ENCODE measurements at regions not wholly inside any gene's neighbourhood (a gene's known extent, or its start where the extent isn't known, plus 50 kb on each side); places are given as distances from the start of the nearest gene placed in this dataset.

DNA sequence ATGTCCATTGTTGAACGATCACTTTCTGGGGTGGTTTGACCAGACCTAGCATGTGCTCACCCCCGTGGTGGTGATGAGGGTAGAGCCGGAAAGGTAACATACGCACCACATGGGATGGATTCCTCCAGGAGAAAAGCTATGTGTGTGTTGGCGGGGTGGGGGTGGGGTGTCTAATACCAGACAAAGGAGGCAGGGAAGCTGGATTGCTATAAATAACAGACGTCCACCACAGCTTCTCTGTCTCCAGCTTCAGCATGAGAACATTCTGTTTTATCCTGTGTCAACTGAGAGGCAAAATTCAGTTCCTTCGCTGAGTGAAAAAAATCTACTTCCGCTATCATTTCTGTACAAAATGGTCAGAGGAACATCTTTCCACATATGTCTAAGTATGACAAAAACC, 151.0 kb downstream of the PCSK1 start:
- no peak for DNase-seq

DNA sequence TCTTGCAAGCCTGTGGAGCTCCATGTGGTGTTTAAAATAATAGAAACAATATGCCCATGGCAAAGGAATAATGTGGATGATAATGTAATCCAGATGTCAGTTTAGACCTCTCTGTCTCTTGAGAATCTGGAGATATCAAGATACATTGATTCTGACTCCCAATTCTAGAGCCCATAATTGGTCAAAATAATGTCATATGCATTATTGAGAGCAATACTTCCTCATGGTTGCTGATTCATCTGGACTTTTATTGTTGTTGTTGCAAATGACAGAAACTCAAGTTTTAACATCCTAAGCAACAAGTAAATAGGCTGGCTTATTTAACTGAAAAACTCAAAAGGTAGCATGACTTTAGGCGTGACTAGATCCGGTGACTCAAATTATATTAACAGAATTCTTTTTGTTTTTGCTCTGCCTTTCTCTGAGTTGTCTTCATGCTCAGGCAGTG, 152.1 kb downstream of the PCSK1 start:
- DNase-seq = no peak

DNA sequence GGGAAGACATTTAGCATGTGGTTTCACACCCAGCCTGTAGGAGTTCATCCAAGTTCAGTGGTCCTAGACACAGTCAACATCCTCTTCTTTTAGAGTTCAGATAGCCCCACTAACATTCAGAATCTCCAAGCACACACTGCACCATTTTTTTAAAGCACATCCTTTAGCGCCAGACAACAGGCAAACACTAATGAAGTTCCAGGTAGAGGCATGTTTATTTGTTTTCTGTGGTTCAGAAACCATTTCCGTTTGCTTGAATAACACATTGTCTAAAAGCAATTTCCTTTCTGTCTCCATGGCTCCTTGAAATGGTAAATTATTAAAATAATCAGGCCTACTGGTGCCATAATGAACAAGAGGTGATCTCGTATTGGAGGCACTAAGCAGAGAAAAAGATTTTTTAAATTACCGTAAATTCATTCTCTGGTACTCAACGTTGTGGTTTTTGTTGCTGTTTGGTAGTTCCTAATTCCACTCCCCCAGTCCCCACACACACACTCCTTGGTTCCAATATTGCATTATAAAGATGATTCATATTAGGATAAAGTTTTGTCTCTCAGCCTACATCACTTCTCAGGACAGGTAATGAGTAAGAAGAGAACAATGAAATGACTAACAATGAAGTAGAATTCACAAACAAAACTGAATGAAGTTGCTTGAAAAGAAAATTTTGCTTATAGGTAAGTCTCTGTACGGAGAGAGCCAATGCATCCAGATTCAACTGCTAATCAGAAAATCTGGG, 153.1 kb downstream of the PCSK1 start:
- no peak for DNase-seq

DNA sequence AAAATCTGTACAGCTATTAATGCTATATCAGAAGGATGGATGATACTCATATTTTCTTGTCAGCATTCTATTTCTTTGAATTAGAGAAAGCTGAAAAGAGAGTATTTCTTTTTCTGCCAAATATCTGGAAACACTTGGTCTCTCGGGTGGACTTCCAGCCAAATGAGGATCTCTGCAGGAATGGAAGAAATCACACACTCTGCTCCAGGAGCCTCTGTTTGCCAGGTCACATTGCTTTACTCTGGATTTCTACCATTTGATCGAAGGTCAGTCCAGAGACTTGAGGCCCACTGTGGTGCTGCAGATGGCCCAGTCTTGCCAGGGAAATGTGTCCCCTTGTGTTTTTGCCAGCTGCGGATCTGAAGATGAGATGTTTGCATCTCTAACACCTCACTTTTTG, 154.1 kb downstream of the PCSK1 start:
- DNase-seq = no peak

DNA sequence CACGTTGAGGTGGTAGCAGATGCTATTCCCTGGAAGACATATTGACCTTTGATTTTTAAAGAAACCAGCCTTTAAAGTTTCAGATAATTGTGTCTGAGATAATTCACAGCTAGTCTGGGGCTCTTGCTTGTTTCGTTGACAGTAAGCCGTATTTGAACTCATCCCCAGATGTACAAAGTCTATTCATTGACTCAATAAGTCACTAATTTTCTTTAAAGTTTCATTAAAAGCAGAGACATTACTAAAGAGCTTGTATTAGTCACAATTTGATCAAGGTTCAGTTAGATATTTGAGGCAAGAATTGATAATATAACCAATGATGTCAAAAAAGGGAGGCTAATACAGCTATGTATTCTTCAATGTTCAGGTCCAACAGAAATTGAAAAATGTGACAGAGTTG, 158.0 kb downstream of the PCSK1 start:
- DNase-seq = no peak

DNA sequence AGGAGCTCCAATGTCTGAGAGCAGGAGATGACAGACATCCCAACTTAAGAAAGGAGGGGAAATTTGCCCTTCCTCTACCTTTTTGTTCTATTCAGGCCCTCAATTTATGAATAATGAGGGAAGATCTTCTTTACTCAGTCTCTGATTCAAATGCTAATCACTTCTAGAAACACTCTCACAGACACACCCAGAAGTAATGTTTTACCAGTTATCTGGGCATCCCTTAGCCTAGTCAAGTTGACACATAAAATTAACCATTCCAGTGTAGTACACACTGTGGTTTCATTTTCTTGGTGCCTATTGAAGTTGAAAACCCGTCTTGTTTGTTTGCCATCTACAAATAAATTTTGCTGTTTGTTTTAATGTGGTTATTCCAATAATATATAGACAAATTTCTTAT, 167.6 kb downstream of the PCSK1 start:
- DNase-seq = no peak

DNA sequence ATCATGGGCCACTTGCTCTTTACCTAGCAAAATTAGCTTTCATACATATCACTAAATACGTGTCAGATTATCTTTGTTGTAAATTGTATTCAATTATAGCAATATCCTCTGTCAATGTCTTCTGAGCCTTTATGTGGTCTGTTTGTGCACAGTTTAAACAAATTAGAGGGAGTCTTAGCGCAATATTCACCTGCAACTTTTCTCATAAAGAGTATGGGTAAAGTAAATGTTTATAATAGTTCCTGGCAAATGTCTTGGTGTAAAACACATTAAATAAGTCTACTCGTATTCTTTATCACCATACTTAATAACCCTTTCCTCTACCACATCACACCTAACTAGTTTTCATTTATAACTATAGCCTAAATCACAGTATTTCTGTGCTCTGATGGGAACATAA, 169.0 kb downstream of the PCSK1 start:
- no peak for DNase-seq

DNA sequence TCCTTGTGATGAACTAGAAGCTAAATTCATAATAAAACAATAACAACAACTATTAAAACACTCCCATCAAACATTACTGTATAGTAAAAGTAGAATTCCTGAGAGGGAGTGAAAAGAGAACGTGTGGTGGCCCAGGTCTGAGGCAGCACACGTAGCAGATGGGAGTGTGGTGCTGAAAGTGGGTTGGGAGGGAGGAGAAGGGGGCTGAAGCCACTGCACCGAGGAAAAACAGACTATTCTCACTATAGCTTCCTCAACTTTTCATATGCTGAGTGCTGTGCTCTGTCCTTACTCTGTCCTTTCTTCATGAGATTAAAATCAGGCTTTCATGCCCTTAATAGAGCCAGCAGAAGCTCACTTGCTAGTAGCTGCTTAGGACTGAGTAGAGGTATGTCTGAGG, 170.9 kb downstream of the PCSK1 start:
- DNase-seq = no peak

DNA sequence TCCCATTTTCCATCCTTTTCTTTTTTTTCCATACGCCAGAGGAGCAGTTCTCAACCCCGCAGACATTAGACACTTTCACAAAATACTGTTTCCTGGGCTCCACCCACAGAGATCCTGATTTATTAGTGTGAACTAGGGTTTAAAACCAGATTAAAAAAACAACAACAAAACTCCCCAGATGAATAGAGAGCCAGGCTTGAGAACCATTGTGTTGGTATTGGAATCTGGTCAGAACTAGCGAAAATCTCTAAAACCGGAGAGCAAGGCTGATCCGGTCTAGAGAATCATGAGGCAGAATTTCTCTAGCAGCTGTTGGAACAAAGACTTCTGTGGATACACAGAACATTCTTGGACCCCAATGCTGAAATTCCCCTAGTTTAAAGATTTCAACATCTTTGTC, 173.0 kb downstream of the PCSK1 start:
- DNase-seq = no peak

DNA sequence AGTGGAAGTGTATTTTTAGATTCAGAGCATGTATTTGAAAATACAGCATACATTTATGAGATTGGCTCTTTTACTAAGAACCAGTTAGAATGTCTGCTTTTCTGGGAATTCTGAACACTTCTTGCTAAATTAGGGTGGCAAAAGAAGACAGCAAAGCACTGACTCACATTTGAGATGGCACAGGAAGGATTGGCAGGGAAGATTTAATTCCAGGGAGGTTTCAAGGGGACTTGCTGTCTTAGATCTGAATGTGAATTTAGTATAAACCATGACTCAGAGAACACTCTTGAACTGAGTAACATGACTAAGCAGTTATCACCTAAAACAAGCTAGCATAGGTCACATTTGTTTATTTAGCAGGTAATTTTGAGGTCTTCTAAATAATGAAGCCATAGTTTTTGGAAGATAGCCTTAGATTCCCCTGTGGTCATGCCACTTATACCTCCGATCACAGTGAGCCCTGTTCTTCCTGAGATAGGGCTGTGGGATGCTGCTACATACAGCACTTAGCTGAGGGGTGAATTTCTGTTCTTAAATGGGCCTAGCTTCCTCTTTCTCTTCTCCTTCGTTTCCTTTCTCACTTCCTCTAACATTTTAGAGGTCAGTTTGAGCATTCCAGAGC, 173.8 kb downstream of the PCSK1 start:
- no peak for DNase-seq

DNA sequence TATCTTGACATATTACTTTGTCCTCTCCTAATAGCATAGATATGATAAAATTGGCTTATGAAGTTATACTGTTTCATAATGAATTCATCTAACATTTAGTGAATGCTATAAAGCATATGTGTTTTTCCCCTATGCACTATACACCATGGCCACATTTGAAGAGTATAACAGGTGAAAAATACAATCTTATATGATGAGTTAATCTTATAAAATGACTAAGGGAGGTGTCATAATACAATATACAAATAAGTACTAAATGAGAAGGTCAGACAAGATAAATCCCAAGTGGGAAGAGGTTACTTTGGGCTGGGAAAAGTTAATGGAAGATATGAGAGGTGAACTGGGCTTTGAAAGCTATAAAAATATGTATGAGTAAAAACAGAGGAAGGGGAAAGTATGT, 174.4 kb downstream of the PCSK1 start:
- no peak for DNase-seq

DNA sequence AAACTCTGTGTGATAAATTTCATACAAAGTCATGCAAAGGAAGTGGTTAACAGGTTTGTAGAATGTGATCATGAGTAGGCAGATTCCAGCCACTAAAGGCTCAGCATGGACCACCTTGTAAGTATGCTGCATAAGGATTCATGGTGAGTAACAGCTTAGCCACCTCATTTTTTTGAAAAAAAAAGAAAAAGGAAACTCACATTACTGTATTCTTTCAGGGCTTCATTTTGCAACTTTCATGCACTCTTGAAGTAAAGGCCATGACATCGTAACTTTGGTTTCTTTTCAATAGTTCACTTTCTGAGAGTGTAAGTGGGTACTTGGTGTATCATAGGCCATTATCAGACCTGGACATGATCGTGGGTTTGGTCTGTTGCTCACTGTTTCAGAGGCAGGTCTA, 175.1 kb downstream of the PCSK1 start:
- DNase-seq = no peak

DNA sequence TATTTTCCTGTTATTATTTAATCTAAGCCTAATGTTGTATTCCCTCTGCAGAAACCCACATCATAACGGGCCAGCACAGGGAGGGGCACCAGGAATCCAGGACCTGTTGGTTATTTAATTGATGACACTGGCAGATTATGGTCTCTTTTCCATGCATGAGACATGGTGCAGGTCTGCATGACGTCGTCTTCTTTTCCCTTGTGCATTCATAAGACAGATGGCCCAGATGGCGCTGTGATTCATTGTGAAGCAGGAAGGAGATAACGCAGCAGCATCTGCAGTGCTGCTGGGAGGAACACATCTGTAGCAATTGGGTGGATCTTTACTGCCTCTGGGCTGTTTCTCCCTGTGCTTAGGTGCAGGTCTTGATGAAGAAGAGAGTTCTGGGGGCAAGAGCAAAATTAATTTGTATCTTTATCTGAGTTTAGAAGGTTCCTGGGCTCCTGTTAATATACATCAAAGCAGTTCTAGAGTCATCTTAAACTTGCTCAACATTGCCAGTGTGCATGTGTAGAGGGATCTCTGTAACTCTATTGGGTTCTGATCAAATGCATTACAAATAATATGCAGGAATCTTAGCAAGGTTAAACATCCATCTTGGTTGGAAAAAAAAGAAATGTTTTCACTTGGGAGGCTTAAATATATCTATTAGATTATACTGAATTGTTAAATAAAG, 176.1 kb downstream of the PCSK1 start:
- DNase-seq = no peak

DNA sequence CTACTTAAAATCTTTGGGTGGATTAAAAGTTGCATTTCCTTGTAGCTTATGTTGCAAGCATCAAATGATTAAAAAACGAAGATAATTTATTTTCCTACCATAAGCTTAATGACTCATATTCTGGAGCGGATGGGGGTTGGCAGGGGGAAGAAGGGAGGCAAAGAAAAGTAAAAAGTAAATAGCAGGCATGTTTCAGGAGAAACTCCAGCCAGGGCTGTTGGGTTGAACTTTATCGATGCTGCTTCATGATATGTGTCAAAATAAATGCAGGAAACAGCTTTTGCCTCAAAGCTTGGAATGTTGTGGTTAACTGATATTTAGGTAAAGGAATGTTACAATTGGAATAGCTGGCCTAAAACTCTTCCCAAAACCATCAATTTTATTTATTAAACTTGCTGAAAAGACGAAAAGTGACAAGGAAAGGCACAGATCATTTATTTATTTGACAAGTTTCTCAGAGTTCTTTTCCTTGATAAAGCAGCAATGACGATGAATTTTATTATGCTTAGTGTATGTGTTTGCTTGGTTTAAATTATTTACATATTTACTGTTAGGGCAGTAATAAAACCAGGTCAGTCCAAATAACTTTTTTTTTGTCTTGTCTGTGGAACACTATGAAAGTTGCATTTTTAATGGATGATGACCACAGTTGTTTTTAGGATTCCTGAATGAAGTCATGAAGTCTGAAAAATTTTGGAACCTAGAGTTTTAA, 177.9 kb downstream of the PCSK1 start:
- DNase-seq = no peak

DNA sequence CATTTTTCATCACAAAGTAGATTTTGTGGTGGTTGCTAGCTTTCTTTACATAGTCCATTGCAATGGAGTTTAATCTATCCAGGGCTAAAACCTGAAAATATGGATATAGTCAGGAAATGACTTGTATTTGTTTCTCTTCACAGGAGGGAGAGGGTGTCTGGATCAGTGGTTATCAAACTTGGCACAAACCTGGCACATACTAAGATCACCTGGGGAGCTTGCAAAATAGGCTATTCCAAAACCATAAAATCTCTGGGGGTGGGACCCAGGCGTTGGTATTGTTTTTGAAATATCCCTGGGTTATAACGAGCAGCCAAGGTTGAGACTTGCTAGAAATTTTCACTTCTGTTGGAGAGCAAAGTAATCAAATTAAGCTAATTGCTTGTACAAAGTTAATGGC, 179.9 kb downstream of the PCSK1 start:
- no peak for DNase-seq

DNA sequence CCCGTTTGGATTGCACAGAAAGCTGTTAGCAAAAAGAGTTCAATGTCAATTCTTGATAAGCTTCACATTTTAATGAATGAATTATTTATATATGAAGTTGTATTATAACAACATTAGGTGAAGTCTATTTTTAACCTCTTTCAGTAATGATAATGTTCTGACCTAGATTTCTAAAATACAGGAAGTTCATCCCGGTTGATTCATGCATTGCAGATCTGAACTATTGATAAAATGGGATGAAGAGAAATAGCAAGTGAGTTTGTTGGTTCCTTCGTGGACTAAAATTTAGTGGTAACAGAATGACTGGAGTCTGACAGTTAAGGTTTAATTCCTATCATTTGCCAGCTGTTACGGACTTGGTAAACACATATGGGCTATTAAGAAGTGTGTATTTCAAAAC, 180.5 kb downstream of the PCSK1 start:
- DNase-seq = no peak

DNA sequence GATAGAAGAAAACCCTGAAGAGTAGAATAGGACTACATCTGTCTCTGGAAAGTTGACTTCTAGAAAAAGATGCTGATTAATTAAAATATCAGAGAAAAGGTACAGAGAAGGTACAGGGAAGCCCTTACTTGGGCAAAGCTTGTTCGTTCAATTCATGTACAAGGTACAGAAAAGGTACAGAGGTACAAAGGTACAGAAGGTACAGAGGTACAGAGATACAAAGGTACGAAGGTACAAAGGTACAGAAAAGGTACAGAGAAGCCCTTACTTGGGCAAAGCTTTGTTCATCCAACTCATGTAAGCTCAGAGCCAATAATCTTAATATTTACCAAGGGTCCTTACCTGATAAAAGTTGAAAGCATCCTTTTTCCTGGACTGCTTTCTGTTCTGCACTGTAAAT, 182.3 kb downstream of the PCSK1 start:
- no peak for DNase-seq

DNA sequence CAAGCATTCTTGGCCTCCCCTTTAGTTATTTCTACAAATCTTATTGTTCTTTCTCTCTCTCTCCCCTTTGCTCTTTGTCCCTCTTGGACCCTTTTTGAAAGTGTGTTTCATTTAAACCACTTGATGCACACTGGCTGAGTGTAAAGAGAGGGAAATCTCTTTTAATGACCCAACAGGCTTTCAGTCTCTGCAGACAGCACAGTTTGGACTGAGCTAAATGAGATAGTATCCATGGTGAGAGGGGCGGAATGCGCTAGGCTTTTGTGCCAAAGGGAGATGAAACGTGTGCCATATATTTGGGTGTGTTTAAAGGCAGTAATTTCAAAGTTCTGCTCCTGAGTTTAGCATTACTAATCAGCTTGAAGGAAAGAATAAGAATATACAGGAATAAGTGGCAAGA, 184.9 kb downstream of the PCSK1 start:
- DNase-seq = no peak

DNA sequence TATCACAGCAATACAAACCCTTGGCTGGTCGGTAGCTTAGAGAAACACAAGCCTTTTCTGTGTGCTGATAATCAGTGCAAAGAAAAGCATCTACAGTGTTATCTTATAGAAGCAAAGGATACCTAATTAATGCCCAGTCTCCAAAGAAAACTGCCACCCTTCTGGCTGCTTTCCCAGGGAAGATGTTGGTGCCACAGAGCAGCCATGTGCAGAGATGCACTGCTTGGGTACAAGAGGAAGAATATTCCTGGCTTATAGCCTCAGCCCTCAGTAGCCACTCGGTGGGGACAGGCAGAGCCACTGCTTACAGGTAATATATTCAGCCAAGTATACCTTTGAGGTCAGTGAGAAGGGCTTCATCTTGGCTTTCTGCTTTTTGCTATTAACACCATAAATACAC, 185.3 kb downstream of the PCSK1 start:
- DNase-seq = no peak

DNA sequence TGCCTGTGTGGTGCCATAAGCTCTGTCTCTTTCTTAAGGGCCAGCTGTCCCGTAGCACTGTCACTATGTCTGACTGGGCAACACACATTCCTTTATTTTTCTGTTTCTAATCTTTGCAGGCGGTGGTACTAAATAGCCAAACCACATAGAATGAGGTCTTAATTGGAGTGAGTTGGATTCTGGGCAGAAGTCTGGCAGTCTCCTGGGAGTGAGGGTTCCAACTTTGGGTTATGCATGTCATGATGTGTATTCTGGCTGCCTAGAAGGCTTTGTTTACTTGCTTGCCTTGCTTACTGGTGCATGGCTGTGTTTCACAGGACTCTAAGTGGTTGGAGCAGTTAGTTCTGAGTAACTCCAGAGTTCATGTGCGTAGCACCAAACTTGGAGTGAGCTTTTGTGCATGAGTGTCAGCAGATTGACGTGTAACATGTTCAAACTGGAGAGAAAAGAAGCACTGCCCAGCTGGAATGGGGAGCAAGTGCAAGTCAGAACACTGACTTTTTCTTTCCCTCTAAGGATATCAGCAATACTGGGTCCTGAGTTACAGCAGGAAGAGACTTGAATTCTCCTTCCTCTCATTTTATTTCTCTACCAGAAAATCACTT, 185.8 kb downstream of the PCSK1 start:
- no peak for DNase-seq

DNA sequence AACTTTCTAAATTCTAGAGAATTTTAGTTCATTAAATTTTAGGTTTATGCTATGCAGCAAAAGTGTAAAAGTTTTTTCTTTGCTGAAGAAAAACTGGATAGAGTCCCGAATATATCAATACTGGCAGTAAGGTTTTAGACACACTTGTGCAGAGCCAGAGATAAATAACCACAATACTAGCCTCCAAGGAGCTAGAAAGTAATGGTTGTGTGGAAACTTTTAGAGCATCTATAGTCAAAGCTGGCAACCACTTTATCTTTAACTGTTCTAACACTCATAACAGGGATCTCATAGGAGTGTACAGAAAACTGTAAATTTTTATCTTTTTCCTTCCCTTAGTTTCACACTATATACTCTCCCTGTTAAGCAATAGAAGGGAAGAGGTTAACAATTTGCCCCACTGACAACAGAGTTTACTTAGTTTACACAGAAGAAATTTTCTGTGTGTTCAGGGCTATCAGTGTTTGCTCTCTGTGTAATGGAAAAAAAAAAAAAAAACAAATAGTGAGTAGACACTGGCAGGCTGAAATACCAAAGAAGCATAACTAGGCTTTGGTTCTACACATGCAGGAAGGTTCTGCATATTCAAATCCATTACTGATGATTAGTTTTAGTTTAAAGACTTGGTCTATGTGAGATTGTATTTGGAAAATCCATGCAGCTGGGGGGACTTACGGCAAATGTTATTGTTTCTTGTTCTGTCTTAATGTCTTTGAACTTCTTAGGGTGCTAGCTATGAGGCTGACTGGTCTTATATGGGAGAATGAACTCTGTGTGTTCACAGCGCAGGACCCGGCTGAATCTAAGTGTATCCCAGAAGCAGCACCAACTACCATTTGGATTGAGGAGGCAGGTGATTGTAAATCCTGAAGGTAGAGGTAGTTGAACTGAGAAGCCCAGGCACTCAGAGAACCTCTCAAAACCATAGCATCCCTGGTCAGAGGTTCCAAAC, 187.6 kb downstream of the PCSK1 start:
- no peak for DNase-seq

DNA sequence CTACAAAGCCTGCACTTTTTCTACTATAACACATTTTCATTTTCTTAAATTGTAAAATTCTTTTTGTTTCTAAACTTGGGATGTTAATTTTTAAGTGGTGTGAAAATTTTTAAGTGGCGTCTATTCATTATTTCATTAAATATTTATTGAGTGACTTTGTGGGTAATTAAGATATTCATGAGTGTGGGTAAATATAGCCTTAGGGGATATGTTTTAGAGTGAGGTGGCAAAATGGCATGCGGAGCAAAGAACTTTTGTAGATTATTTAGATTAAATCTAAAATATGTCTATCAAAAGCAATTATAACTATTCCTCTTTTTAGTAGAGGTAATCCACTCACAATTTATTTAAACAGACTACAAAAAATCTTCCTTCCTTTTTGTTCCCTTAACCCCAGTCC, 188.4 kb downstream of the PCSK1 start:
- DNase-seq = no peak
